ENCODE measurements at regions not wholly inside any gene's neighbourhood (a gene's known extent, or its start where the extent isn't known, plus 50 kb on each side); places are given as distances from the start of the nearest gene placed in this dataset.

DNA sequence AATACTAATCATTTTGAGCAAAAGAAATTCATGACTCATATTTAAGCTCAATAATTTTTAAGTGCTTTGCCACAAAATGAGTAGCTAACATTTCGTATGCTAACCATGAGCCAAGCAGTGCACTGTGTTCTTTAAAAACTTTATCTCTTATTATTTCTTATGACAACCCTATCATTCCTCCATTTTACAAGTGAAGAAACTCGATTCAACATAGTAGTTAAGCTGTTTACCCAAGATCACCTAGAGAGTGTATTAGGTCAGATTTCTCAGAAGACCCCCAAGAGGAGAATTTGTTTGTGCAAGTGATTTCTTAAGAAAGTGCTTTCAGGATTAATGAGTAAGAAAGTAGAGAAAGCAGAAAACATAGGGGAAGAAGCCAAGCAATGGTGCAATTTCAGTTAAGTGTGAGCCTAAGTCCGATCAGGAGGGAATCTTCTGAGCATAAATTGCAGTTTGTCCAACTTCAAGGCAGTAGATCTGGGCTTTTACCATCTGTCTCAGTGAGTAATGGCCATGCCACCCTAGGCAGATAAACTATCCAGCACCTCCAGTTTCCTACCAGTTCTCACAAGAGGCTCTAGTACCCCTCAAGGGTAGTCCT, 202.7 kb downstream of the SCG2 start:
- FAIRE-seq: no peak

DNA sequence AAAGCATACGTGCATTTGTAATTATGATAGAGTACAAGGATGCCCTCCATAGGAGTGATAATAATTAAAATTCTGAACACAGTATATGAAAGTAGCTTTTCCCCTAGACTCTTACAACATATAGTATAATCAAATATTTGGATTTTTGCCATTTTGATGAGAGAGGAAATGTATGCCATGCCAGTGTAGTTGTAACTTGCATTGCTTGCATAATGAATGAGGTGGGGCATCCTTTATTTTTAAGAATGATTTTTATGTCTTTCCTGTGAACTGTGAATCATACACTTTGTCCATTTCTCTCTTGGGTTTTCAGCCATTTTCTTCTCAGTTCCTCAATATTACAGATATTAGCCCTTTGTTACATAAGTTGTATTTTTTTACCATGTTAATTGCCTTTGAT, 197.5 kb downstream of the SCG2 start:
- no peak for FAIRE-seq

DNA sequence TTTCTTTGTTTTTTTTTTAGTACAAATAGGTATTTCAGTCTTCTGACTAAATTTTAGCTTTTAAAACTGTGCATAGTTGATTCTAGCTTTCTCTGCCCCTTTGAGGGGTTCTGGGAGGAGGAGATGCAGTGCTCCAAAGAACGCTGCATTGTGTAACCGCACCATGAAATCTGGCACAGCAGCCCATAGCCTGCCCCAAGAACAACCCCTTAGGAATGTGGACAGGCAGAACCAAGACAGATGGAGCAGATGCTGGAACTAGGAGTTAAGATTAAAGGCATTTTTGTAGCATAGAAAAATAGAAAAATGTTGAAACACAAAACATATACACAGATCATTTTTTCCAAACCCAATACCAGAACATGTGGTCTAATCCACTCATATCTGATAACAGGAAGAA, 187.5 kb downstream of the SCG2 start:
- FAIRE-seq: no peak

DNA sequence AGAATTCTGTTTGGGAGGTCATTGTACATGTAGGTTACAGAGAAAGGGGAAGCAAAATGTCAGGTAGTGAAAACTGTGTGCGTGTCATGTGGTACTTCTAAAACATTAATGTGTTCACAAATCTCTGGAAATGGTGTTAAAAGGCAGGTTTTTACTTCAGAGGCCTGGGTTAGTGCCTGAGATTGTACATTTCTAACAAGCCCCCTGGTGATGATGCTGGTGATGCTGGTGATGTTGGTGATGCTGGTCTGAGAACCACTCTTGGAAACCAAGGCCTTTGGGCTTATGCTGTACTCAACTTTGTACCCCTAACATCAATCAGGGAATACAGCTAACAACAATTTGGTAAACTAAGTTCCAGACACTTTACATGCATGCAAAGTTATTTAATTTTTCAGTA, 187.1 kb downstream of the SCG2 start:
- FAIRE-seq: no peak

DNA sequence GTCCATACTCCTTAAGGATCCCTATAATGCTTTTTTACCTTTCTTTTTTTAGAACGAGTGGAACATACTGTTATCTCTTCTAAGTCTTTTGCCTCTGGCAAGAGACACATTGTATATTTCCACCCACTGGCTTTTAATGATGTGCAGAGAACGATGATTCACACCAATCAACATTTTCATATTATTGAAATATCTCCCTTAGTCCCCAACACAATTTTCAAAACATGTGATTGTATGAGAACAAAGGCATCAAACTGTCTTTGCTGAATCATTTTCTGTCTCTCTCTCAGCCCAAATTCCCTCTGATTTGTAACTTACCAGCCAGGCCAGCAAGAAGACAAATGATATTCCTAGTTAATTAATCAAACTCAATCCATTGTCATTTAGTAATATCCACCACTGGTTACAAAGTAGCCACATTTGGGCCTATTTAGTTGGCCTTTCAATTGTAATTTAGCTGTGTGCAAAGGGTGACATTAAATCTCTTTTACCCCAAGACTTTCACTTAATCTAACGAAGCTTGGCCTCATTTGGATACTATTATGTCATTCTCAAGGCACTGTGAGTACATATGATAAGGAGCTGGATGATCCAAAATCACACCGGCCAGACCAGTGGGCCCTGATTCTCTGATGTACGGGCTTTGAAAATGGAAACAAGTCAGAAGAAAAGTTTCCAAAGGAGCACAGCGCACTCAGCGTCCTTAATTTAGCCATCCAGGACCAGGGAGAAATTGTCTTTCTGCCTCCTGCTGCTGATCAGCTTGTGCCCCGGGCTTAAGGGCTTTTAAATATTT, 185.1 kb downstream of the SCG2 start:
- FAIRE-seq: no peak

DNA sequence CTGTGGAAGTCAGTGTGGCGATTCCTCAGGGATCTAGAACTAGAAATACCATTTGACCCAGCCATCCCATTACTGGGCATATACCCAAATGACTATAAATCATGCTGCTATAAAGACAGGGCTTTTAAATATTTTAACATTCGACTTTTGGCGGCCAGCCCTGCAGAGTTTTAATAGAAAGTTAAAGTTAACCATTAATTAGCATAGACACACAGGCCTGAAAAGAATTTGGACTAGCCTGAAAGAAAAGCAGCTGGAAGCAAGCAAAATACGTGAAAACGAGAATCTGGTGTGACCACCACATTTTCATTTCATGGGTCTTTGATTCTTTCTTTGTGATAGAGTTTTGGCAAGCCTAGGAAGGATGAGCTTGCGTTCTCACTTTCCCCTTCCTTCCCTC, 184.0 kb downstream of the SCG2 start:
- no peak for FAIRE-seq

DNA sequence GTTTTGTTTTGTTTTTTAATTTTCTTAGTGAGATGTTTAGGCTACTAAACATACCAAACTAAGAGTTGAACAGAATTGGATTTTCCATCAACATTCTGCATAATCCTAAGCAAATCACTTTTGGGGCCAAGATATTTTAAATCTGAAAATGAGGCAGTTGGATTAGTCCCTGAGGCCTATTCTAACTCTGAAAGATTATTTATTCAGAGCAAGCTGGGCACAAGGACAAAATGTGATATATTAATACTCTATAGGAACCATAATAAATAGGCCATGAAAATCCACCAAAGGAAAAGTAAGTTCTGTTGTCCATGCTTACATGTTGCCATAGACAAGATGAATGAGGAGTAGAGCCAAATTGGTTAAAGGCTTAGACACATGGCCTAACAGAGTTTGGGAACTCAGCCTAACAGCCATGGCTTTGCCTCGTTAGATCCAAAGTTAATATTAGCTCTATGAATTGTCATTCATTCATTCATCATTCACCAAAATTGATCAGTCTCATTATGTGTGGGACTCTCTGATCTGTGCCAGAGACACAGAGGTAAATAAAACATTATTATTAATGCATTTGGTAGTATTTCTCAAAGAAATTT, 183.5 kb downstream of the SCG2 start:
- FAIRE-seq: no peak

DNA sequence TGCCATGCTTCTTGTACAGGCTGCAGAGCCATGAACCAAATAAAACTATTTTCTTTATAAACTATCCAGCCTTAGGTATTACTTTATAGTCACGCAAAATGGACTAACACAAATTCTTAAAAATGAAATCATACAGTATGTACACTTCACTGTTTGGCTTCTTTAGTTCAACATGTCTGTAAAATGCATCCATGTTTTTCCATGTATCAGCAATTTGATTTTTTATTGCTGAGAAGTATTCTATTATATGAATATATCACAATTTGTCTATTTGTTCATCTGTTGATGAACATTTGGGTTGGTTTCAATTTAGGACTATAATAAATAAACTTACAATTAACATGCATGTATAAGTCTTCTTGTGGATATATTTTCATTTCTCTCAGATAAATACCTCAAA, 182.1 kb downstream of the SCG2 start:
- no peak for FAIRE-seq

DNA sequence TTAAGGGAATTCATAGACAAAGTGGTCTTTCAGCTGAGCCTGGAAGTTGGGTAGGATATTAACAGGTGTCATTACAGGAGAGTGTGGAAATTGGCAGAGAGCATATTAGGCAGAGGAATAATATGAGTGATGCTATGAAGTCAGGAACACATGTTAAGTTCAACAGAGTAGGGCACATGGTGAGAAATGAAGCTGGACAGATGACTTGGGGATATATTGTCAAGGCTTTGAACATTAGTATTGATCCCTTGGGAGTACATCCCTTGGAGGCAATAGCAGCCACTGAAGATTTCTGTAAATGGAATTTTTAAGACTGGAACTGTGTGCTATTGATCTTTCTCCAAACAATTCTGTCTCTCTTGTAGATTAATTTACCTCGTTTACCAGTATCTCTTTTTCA, 170.7 kb downstream of the SCG2 start:
- FAIRE-seq: no peak

DNA sequence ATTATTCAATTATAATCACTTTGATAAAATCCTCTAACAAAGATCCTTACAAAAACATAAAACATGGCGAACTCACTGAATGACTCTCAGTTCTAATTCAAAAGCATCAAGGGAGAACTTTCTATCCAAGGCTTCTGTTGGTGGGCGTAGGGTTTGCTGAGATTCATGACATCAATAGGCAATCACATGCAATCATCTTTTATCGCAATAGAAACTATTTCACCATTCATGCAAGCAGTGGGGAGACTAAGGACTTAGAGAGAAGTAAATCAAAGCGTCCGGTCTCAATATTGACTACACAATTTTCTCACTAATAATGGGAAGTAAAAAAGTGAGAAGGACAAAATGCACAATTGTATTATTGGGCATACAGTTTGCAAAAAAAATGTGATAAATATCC, 168.7 kb downstream of the SCG2 start:
- no peak for FAIRE-seq

DNA sequence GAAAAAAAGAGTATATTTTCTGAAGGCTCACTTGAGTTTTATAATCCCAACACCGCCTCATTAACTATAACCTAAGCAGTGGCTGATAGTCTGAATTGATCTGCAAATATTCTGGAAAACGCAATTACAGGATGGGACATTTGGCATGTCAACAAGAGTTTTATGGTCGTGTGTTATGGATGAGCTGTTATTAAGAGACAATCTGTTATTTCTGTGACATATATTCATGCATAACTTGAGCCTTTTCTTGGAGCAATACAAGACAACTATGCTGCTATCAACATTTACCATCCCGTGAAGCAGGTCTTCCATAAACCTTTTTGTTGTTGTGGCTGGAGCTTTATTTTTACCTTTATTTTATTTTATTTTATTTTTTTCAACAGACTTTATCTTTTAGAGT, 164.4 kb downstream of the SCG2 start:
- no peak for FAIRE-seq

DNA sequence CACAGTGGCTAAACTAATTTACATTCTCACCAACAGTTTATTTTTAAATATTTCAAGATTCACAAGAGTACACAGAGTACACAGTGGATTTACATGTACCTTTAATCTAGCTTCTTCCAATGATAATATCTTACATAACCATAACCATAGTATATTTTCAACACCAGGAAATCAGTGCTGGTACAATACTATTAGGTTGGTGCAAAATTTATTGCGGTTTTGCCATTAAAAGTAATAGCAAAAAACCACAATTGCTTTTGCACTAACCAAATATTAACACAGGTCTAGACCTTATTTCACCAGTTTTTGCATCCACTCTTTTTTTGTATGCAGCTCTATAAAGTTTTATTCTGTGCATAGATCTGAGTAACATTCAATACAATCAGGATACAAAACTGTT, 163.0 kb downstream of the SCG2 start:
- no peak for FAIRE-seq

DNA sequence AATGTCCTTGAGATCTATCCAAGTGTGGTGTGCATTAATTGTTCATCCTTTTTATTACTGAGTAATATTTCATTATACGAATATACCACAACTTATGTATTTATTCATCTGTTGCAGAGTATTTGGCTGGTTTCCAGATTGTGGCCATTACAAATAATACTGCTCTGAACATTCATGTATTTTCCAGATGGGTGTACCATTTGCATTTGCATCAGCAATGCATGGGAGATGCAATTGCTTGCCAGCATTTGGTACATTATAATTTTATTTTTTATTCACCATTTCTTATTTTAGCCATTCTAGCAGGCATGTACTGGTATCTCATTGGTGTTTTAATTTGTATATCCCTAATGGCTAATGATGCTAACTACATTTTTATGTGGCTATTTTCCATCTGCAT, 162.4 kb downstream of the SCG2 start:
- no peak for FAIRE-seq

DNA sequence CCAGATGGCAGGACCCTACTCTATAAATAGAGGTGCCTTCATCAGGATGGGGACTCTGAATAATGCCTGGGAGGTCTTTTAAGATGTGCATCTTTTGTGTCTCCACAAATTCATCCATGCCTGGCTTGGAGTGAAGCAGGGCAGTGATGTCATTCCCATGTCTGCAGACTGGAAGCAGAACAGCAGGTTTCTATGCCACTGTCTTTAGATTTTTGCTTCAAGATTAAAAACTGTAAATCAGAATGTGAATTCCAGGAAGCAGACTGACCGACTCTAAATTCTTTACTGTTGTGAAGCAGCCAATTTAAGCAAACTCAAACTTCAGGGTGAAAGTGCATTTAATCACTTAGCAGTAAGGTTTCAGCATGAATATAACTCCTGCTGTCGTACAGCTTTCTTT, 159.3 kb downstream of the SCG2 start:
- no peak for FAIRE-seq

DNA sequence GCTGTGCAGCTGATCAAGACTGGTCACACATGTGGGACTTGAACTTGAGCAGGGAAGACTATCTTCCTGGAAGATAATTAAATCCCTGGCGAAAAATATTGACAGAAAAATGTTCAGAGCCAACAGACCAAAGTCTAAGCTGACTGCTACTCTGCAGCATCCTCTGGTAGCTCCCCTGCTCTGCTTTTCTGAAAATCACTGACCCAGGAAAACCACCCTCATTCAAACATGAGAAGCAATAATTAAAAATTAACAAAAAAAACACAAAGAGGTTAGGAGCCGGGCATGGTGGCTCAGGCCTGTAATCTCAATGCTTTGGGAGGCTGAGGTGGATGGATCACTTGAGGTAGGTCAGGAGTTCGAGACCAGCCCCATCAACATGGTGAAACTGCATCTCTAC, 151.9 kb downstream of the SCG2 start:
- FAIRE-seq: no peak

DNA sequence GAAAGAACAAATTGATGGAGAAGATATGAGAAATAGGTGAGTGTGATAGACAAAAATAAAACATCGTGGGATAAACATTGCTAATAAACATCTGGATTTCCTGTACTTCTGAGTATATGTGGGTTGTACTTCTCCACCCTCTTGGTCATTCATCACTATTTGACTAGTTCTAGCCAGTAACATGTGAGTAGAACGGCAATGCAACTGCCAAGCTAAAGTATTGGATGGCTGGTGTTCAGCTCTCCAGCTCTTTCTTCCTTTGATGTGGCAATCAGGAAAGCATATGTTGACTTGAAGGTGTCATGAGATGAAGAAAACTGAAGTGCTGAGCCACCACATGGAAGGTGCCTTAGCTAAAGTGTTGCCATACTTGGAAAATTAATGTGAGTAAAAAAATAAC, 144.9 kb downstream of the SCG2 start:
- FAIRE-seq: no peak

DNA sequence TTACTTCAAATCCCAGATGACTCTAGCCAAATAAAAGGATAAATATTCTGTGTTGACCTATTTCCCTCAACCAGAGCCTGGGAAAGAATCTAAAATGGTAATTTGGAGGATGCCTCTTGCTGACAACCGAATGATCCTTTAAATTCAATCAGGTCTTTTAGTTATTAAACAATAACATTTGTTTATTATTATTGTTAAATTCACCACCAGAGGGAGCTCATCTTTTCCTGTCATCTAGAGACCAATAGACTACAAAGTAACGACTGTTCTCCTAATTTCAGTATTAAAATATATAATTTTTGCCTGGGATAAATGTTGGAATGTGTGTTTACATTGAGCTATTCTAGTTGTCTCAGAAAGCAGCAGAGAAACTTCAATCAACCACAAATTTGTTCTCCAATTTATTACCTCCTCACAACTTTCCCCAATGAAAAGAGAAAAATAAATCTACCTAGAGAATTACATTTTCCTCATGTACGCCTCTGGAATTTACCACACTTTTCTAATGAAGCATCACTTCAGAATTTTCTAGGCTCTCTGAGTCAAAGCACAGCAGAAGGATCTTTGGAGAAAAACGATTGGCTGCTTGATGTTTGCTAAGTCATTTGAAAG, 142.7 kb downstream of the SCG2 start:
- peak; percentile 93 for FAIRE-seq

DNA sequence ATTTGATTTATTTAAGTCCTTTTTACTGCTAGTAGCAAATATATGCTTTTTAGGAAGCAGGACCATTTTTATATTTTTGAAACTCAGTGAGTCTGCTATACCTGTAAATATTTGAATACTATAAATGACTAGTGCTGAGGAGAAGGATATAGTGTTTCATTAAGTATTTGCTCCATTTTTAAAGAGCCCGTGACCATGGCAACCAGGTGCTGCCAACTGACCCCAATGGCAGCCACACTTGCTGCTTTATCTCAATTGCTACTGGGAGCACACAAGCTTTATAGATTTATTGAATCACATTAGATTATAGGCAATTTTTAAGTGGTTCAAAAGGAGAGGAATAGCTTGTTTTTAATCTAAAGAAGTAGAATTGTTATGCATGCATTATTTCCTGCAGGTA, 142.0 kb downstream of the SCG2 start:
- FAIRE-seq: peak; percentile 13

DNA sequence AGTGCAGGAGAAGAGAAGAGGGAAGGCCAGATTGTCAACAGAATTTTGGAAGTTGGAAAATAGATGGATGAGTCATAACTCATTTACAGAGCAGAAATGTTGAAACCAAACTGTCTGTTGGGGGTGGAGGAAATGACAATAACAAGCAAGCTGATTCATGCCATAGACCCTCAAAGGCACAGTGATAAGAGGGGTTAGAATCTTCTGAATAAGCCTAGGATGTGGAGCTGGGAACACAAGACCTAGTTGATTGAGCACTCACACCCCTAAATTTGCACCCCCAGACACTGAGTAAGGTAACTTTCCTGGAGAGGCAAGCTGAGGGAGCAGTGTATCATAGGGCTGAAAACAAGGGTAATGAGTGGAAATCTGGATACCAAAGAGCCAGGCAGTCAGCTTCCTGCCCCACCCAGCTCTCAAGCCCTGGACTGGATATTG, 141.4 kb downstream of the SCG2 start:
- no peak for FAIRE-seq

DNA sequence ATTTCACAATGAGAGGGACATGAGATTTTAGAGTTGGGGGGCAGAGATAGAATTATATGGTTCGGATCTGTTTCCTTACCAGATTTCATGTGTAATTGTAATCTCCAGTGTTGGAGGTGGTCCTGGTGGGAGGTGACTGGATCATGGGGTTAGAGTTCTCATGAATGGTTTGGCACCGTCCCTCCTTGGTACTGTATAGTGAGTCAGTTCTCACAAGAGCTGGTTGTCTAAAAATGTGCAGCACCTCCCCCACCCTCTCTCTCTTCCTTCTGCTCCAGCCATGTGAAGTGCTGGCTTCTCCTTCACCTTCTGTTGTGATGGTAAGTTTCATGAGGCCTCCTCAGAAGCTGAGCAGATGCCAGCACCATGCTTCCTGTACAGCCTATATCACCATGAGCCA, 138.1 kb downstream of the SCG2 start:
- FAIRE-seq: no peak

DNA sequence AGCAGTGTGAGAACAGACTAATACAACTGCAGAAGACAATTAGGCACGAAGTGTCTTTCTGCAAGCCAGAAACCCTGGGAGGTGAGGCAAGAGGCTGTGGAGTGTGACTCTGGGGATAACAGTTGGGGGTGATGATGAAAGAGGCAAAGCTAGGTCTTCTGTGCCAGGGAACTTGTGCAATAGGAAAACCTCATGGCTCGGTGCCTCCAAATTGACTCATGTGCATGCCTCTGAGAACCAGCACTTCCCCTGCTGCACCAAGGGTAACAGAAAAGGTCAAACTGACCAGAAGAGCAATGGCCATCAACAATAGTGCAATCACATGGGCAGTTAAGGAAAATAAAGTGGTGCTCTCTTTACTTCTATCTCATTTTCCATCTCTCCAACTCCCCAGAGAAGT, 136.4 kb downstream of the SCG2 start:
- no peak for FAIRE-seq

DNA sequence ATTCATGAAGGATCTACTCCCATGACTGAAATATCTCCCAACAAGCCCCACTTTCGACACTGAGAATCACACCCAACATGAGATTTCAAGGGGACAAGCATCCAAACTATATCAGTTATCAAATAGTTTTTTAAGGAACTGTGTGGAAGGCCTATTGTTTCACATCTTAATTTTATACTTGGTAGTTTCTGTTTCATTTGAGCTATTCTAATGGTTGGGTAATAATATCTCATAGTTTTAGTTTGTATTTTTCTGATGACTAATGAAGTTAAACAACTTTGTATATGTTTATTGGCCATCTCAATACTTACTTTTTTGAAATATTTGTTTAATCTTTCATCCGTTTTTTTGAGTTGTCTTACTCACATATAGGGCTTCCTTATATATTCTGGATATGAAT, 135.0 kb downstream of the SCG2 start:
- FAIRE-seq: no peak

DNA sequence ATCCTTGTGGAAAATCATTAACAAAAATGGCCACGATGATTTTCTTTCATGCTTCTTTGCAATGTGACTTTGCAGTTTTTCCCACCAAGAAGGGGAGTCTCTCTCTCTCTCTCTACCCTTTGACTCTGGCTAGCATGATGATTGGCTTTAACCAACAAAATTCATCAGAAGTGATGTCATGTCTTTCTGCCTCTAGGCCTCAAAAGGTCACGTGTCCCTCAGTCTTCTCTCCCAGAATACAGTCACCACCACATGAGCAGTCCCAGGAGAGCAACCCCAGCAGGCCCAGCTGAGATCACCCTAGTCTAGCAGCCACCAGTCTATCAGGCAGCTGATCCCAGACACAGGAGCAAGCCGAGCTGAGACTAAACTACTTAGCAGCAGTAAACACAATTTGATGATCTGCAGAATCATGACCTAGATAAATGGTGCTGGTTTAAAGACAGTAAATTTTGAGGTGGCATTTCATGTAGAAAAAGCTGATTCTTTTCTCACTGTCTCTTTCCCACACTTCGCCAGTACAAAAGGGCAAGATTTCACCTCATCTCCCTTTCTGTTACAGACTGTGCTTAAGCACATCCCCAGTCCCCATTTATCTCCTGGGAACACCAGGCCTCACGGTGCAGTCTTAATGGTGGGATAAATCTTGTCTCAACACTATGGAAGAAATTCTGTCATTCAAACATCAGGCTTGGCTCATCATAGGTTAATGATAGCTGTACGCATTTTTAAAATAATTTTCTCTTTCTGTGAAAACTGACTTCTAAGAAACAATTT, 132.7 kb downstream of the SCG2 start:
- FAIRE-seq: peak; percentile 96
